ENCODE measurements at regions not wholly inside any gene's neighbourhood (a gene's known extent, or its start where the extent isn't known, plus 50 kb on each side); places are given as distances from the start of the nearest gene placed in this dataset.

DNA sequence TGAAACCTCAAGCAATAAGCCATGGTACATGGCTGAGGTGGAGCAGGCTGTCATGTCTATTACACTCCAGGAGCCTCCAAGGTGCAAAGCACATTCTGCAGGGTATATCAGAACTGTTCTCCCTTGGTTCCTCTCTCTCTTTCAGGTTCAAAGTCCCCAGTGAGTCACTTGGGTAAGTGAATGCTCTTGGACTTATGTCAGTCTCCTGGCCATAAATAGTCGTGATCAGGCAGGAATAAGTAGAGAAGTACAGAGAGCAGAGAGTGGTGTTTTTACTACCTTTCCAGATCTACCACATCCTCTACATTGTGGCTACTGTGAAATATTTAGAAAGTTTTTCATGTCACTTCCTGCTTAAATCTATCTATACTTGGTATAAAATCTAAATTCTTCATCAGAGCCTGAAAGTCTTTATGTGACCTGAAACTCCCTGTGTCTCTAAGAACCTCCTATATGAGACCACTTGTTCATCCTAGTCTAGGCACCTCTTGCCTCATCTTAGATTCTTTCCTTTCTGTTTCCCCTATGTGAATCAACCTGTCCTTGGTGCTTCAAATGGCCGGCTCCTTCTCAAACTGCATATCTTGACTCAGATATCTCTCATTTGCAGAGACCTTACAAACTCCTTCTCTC is 1077.6 kb upstream of the MAP3K7 start:
- H3K4me3 ChIP-seq (ENCODE audit: low read length): no peak overlapping the region
- H2AFZ ChIP-seq (ENCODE audit: low read depth, low read length): no peak overlapping the region
- no peak overlapping the region for H3K27ac ChIP-seq (ENCODE audit: low read length)
- no peaks in the 10 kb centered on the region for H4K20me1 ChIP-seq (ENCODE audit: insufficient read depth)
- no peaks in the 10 kb centered on the region for H3K27me3 ChIP-seq (ENCODE audit: insufficient read depth, low read depth, low read length)
- no peak overlapping the region for H3K4me2 ChIP-seq (ENCODE audit: low read length)
- no peak overlapping the region for H3K9ac ChIP-seq (ENCODE audit: low read length)
- no peaks in the 10 kb centered on the region for H3K9me3 ChIP-seq (ENCODE audit: low read length)
- TF ChIP-seq, protein P1, sequence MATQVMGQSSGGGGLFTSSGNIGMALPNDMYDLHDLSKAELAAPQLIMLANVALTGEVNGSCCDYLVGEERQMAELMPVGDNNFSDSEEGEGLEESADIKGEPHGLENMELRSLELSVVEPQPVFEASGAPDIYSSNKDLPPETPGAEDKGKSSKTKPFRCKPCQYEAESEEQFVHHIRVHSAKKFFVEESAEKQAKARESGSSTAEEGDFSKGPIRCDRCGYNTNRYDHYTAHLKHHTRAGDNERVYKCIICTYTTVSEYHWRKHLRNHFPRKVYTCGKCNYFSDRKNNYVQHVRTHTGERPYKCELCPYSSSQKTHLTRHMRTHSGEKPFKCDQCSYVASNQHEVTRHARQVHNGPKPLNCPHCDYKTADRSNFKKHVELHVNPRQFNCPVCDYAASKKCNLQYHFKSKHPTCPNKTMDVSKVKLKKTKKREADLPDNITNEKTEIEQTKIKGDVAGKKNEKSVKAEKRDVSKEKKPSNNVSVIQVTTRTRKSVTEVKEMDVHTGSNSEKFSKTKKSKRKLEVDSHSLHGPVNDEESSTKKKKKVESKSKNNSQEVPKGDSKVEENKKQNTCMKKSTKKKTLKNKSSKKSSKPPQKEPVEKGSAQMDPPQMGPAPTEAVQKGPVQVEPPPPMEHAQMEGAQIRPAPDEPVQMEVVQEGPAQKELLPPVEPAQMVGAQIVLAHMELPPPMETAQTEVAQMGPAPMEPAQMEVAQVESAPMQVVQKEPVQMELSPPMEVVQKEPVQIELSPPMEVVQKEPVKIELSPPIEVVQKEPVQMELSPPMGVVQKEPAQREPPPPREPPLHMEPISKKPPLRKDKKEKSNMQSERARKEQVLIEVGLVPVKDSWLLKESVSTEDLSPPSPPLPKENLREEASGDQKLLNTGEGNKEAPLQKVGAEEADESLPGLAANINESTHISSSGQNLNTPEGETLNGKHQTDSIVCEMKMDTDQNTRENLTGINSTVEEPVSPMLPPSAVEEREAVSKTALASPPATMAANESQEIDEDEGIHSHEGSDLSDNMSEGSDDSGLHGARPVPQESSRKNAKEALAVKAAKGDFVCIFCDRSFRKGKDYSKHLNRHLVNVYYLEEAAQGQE (IDR thresholded peaks at IDR 0.05; ENCODE audit: borderline replicate concordance): no peak
- TF ChIP-seq TAF1 (IDR thresholded peaks at IDR 0.05; ENCODE audit: low read depth): no peak
- no peak for TF ChIP-seq EZH2 (IDR thresholded peaks at IDR 0.05; ENCODE audit: borderline replicate concordance, insufficient read depth, low read length, poor library complexity, severe bottlenecking)
- no peak for TF ChIP-seq MXI1 (conservative IDR thresholded peaks at IDR 0.05; ENCODE audit: poor library complexity, severe bottlenecking)
- no peak for TF ChIP-seq SMC3 (conservative IDR thresholded peaks at IDR 0.05; ENCODE audit: poor library complexity)
- TF ChIP-seq, protein P2, sequence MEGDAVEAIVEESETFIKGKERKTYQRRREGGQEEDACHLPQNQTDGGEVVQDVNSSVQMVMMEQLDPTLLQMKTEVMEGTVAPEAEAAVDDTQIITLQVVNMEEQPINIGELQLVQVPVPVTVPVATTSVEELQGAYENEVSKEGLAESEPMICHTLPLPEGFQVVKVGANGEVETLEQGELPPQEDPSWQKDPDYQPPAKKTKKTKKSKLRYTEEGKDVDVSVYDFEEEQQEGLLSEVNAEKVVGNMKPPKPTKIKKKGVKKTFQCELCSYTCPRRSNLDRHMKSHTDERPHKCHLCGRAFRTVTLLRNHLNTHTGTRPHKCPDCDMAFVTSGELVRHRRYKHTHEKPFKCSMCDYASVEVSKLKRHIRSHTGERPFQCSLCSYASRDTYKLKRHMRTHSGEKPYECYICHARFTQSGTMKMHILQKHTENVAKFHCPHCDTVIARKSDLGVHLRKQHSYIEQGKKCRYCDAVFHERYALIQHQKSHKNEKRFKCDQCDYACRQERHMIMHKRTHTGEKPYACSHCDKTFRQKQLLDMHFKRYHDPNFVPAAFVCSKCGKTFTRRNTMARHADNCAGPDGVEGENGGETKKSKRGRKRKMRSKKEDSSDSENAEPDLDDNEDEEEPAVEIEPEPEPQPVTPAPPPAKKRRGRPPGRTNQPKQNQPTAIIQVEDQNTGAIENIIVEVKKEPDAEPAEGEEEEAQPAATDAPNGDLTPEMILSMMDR (IDR thresholded peaks at IDR 0.05; ENCODE audit: poor library complexity, severe bottlenecking): no peak
- TF ChIP-seq EP300 (conservative IDR thresholded peaks at IDR 0.05; ENCODE audit: poor library complexity, severe bottlenecking): no peak
- no peak for TF ChIP-seq RAD21 (conservative IDR thresholded peaks at IDR 0.05)
- TF ChIP-seq POLR2AphosphoS5 (IDR thresholded peaks at IDR 0.05): no peak
- no peaks in the 10 kb centered on the region for H3K9me2 ChIP-seq (ENCODE audit: insufficient read depth, low read length)
- no peaks in the 10 kb centered on the region for H3K79me2 ChIP-seq (replicated peaks; ENCODE audit: insufficient read depth, low read length)
- no peaks in the 10 kb centered on the region for H3F3A ChIP-seq (ENCODE audit: insufficient read depth, low read length, poor library complexity, severe bottlenecking)
- H3K36me3 ChIP-seq (ENCODE audit: insufficient read depth, low read length): no peaks in the 10 kb centered on the region

DNA sequence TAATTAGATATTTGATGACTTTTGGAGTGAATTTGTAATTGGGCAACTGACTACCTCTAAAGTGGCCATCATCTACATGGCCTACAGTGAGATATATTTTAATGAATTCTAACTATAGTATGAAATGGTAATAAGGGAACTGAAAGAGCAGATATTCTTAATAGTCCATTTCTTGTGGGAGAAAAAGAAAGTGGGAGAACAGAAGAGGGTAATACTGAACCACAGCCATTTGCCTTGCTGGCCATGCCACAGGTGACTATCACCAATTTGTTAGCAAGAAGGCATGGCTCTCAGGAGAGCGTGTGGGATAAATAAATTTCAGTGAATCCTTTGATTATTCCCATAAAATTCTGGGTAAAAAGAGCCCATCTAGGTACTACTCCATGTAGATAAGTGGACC is 1074.0 kb upstream of the MAP3K7 start:
- Histone ChIP-seq H3K27me3 (ENCODE audit: insufficient read depth, low read depth, low read length) (no peaks in the 10 kb centered on the region), H3K79me2 (replicated peaks; ENCODE audit: insufficient read depth, low read length) (no peaks in the 10 kb centered on the region), H3K4me2 (ENCODE audit: low read length) (no peak overlapping the region), H2AFZ (ENCODE audit: low read depth, low read length) (no peak overlapping the region), H3K4me3 (ENCODE audit: low read length) (no peak overlapping the region), H3K9me3 (ENCODE audit: low read length) (no peaks in the 10 kb centered on the region), H3K27ac (ENCODE audit: low read length) (no peak overlapping the region), H3F3A (ENCODE audit: insufficient read depth, low read length, poor library complexity, severe bottlenecking) (peaks cover under 1% of the 10 kb centered on the region), H3K9me2 (ENCODE audit: insufficient read depth, low read length) (no peaks in the 10 kb centered on the region), H3K9ac (ENCODE audit: low read length) (no peak overlapping the region), H3K36me3 (ENCODE audit: insufficient read depth, low read length) (no peaks in the 10 kb centered on the region), H4K20me1 (ENCODE audit: insufficient read depth) (no peaks in the 10 kb centered on the region)
- TF ChIP-seq TAF1 (IDR thresholded peaks at IDR 0.05; ENCODE audit: low read depth) (no peak), EP300 (conservative IDR thresholded peaks at IDR 0.05; ENCODE audit: poor library complexity, severe bottlenecking) (no peak), EZH2 (IDR thresholded peaks at IDR 0.05; ENCODE audit: borderline replicate concordance, insufficient read depth, low read length, poor library complexity, severe bottlenecking) (no peak), MXI1 (conservative IDR thresholded peaks at IDR 0.05; ENCODE audit: poor library complexity, severe bottlenecking) (no peak), RAD21 (conservative IDR thresholded peaks at IDR 0.05) (no peak), POLR2AphosphoS5 (IDR thresholded peaks at IDR 0.05) (no peak)
- TF ChIP-seq, protein P1 (IDR thresholded peaks at IDR 0.05; ENCODE audit: borderline replicate concordance): no peak
